GM23248 (cell line): ENCODE measurements at regions not wholly inside any gene's neighbourhood (a gene's known extent, or its start where the extent isn't known, plus 50 kb on each side); places are given as distances from the start of the nearest gene placed in this dataset.
A peak's percentile ranks its signal among the peaks of the same experiment; 100 is the strongest.

ENCODE experiments used
- DNase-seq: peaks from one replicate; pipeline ENCODE4 v3.0.0-alpha.2; 2015
- H2AFZ ChIP-seq: fragments of 200-600 bp; sonication (generic); 2 replicates; pipeline ENCODE4 v1.6.1; 2016; ENCODE audit warnings: antibody characterized with exemption
- H3F3A ChIP-seq: fragments of 200-600 bp; sonication (generic); 2 replicates; pipeline ENCODE4 v1.6.1; 2016; ENCODE audit warnings: mild to moderate bottlenecking, antibody characterized with exemption, mixed run types; ENCODE audit not compliant: insufficient read depth
- H3K27ac ChIP-seq: fragments of 200-600 bp; sonication (generic); 2 replicates; pipeline ENCODE4 v1.5.1; 2016; ENCODE audit warnings: mild to moderate bottlenecking
- H3K27me3 ChIP-seq: fragments of 200-600 bp; sonication (generic); replicated peaks from 2 replicates; pipeline ENCODE4 v1.6.1; 2016; ENCODE audit warnings: mild to moderate bottlenecking; ENCODE audit not compliant: insufficient read depth
- H3K36me3 ChIP-seq: fragments of 200-600 bp; sonication (generic); 2 replicates; pipeline ENCODE4 v1.6.1; 2016; ENCODE audit warnings: low read depth, mild to moderate bottlenecking
- H3K4me1 ChIP-seq: fragments of 200-600 bp; sonication (generic); 2 replicates; pipeline ENCODE4 v1.6.1; 2016; ENCODE audit warnings: mild to moderate bottlenecking; ENCODE audit not compliant: insufficient read depth
- H3K4me2 ChIP-seq: fragments of 200-600 bp; sonication (generic); one replicate; pipeline ENCODE4 v1.6.1; 2016; ENCODE audit warnings: mild to moderate bottlenecking; ENCODE audit not compliant: unreplicated experiment
- H3K4me3 ChIP-seq: fragments of 200-600 bp; sonication (generic); 2 replicates; pipeline ENCODE4 v1.5.1; 2016; ENCODE audit warnings: mild to moderate bottlenecking
- H3K79me2 ChIP-seq: fragments of 200-600 bp; sonication (generic); 2 replicates; pipeline ENCODE4 v1.6.1; 2016; ENCODE audit warnings: mild to moderate bottlenecking; ENCODE audit not compliant: insufficient read depth
- H3K9ac ChIP-seq: fragments of 200-600 bp; sonication (generic); 2 replicates; pipeline ENCODE4 v1.6.1; 2016; ENCODE audit warnings: mild to moderate bottlenecking
- H3K9me2 ChIP-seq: fragments of 200-600 bp; sonication (generic); 2 replicates; pipeline ENCODE4 v1.6.1; 2016; ENCODE audit warnings: mixed run types, mild to moderate bottlenecking, moderate library complexity; ENCODE audit not compliant: insufficient read depth
- H3K9me3 ChIP-seq: fragments of 200-600 bp; sonication (generic); one replicate; pipeline ENCODE4 v1.6.1; 2017; ENCODE audit warnings: low read depth
- H4K20me1 ChIP-seq: fragments of 200-600 bp; sonication (generic); 2 replicates; pipeline ENCODE4 v1.6.0; 2016; ENCODE audit not compliant: insufficient read depth
- EZH2 ChIP-seq: fragments of 200-600 bp; sonication (generic); IDR thresholded peaks from 2 replicates; pipeline ENCODE4 v1.6.1; 2018; ENCODE audit warnings: antibody characterized with exemption, mild to moderate bottlenecking; ENCODE audit not compliant: insufficient read depth, poor library complexity, severe bottlenecking
- EZH2phosphoT487 ChIP-seq: fragments of 200-600 bp; sonication (generic); IDR thresholded peaks from 2 replicates; pipeline ENCODE4 v1.6.1; 2018; ENCODE audit warnings: antibody characterized with exemption, moderate library complexity, mild to moderate bottlenecking, low read depth; ENCODE audit not compliant: insufficient read depth
- WGBS, 2 experiments: methylation state at CpG; one replicate each; pipeline ENCODE4 v1.1.6; 2015 to 2017; ENCODE audit warnings: low lambda C conversion rate in 2 of 2, low coverage in 1 of 2; ENCODE audit errors: missing lambda C conversion rate in 2 of 2; 5-methylcytosine and 5-hydroxymethylcytosine counted together
- in situ Hi-C: fragments of 300-500 bp; cut with MboI; formaldehyde crosslinking; loops from 2 replicates; pipeline ENCODE4 v1.15.0; 2020

DNA sequence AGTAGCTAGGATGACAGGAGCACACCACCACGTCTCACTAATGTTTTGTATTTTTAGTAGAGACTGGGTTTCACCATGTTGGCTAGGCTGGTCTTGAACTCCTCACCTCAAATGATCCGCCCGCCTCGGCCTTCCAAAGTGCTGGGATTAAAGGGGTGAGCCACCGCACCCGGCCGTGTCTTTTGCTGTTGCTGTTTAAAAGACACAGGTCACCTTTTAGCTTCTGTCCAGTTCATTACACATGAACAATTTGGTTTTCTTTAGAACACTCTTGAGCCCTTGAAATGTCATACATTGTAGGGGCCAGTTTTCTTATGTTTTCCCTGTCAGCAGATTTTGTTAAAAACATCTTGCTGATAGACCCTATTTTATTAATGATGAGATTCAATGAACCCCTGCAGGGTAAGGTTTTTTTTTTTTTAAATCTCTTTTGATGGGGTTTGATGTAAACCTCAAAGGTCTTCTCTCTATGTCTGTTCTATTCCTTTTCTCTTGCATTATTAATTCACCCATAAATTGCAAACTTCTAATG is 61.0 kb upstream of the AGPS start:
- Histone ChIP-seq H3K27me3 (no peaks in the 10 kb centered on the region), H3K4me1 (peaks cover 25% of the 10 kb centered on the region), H3K4me3 (no peak overlapping the region), H3K9me2 (no peaks in the 10 kb centered on the region), H3K4me2 (peak overlapping the region; percentile 49), H4K20me1 (no peaks in the 10 kb centered on the region), H3K9me3 (no peaks in the 10 kb centered on the region), H3K36me3 (no peaks in the 10 kb centered on the region), H2AFZ (peak overlapping the region; percentile 94; the same call in 1 of the 2 replicates), H3K79me2 (no peaks in the 10 kb centered on the region), H3K27ac (peak overlapping the region; percentile 53), H3K9ac (peak overlapping the region; percentile 59), H3F3A (peaks cover 17% of the 10 kb centered on the region; the same call in 1 of the 2 replicates)
- TF ChIP-seq EZH2phosphoT487 (no peak), EZH2 (no peak)
- WGBS, 2 experiments: 80 to 81% methylated on average over 7 of the region's 7 CpGs
- in situ Hi-C loops: loop anchor here (10.0 kb wide), 1 partner anchor 83 kb away; no protein-coding TSS in a partner anchor
- DNase-seq: no peak

DNA sequence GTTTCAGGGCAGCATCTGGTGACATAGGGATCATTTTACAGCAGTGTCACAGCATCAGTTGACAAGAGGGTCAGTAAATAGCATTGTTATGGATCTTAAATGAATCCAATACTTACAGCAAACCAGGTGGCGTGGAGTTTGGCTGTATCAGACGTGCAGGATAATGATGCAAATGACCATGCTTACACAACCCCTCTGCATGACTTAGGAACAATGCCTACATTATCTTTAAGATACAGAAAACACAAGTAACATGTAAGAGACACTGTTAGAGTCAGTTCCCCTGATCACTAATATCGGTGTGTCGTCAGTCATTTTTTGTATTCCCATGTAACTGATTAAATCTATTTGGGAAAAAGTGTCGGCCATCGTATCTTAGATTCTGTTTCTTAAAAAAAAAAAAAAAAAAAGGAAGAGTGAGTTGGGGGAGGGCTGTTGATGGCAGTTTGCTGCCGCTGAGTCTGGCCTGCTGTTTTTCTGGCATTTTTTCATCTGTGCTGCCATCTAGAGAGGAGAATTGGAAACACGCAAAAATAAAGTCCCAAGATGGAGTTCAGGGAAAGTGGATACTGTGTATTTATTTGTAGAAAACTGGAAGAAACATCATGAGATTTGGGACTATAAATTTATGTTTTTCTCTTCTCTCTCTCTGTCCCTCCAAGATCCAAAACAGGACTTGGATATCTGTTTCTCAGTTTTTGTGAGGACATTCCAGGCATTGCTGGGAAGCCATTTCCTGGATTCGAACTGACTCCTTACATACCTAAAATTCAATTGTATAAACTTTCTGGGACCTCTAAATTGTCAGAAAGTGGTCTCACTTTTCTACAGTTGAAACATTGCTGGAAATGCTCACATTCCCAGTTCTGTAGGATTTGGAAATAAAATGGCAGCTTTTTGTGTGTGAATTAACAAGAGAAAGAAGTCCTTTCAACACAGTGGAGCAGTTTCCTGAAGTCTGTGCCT is 60.3 kb upstream of the AGPS start:
- peak overlapping the region; percentile 94 for H2AFZ ChIP-seq
- WGBS, 2 experiments: 20 to 25% methylated on average over 9 of the region's 9 CpGs
- H3K27ac ChIP-seq: peak overlapping the region; percentile 53
- H3K9me3 ChIP-seq: no peaks in the 10 kb centered on the region
- peak overlapping the region; percentile 49 for H3K4me2 ChIP-seq
- H3K9me2 ChIP-seq: no peaks in the 10 kb centered on the region
- peaks cover 26% of the 10 kb centered on the region for H3K4me1 ChIP-seq
- no peaks in the 10 kb centered on the region for H3K36me3 ChIP-seq
- no peaks in the 10 kb centered on the region for H4K20me1 ChIP-seq
- 0 out of 2 replicates have a peak overlapping the region, but pooled peaks have one; percentile 13 for H3K4me3 ChIP-seq
- peaks cover 11% of the 10 kb centered on the region; the same call in 1 of the 2 replicates for H3F3A ChIP-seq
- in situ Hi-C loops: loop anchor here (10.0 kb wide), 1 partner anchor 82 kb away; no protein-coding TSS in a partner anchor
- no peaks in the 10 kb centered on the region for H3K79me2 ChIP-seq
- H3K9ac ChIP-seq: peak overlapping the region; percentile 59
- TF ChIP-seq EZH2phosphoT487 (no peak), EZH2 (no peak)
- DNase-seq: peak; percentile 87
- H3K27me3 ChIP-seq: no peaks in the 10 kb centered on the region

DNA sequence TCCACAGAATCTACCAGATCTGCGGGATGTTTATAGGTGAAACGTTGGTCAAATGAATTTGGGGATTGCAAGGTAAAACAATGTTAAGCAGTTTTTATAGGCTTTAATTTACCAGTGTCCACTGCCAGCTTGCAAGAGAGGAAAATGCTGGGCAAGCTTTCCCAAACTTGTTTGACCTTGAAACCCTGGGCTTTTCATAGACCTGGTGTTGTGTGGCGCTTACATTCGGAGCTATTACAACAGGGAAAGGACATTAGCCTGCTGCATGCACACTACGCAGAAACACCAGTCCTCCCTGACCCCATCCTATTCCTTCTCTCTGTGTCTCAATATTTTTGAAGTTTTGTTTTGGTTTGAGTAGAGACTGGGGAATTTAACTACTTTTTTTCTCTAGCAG is 59.6 kb upstream of the AGPS start:
- H3K27ac ChIP-seq: peak overlapping the region; percentile 53
- no peak overlapping the region for H3K4me2 ChIP-seq
- H3K4me1 ChIP-seq: peaks cover 33% of the 10 kb centered on the region
- in situ Hi-C loops: loop anchor here (10.0 kb wide), 1 partner anchor 82 kb away; no protein-coding TSS in a partner anchor
- H3F3A ChIP-seq: peaks cover 11% of the 10 kb centered on the region; the same call in 1 of the 2 replicates
- TF ChIP-seq EZH2 (no peak), EZH2phosphoT487 (no peak)
- no peaks in the 10 kb centered on the region for H3K36me3 ChIP-seq
- no peak for DNase-seq
- H2AFZ ChIP-seq: peak overlapping the region; percentile 94
- no peaks in the 10 kb centered on the region for H3K27me3 ChIP-seq
- WGBS, 2 experiments: 39 to 44% methylated on average over 5 of the region's 5 CpGs
- no peak overlapping the region for H3K4me3 ChIP-seq
- peak overlapping the region; percentile 59 for H3K9ac ChIP-seq
- no peaks in the 10 kb centered on the region for H3K9me3 ChIP-seq
- H3K79me2 ChIP-seq: no peaks in the 10 kb centered on the region
- H4K20me1 ChIP-seq: no peaks in the 10 kb centered on the region
- no peaks in the 10 kb centered on the region for H3K9me2 ChIP-seq

DNA sequence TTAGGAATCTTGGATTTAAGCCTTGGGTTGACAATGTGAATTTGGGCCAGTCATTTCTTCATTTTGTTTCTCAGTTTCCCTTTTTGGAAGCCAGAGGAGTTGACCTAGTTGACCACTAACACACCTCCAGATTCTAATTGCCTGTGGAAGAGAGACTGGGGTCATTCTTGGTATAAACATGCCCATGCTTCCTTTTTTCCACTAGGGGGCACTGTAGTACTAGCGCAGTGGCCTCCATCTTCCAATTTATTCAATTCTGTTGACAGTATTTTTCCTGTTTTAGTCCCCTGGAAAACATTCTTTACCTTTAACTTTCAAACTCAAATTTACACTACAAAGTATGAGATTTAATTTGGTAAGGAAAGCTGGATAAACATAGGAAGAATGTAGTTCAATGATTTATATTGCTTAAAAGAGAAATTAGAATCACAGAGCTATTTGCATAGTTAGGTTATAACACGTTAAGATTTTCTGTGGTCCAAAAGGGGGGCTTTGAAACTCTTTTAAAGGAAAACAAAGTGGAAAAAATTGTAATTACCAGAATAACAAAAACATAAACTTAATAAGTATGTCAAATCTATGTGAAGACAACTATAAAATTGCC is 57.5 kb upstream of the AGPS start:
- Histone ChIP-seq H3K79me2 (no peaks in the 10 kb centered on the region), H3K4me2 (no peak overlapping the region), H3F3A (peaks cover 11% of the 10 kb centered on the region; the same call in 1 of the 2 replicates), H3K9me2 (no peaks in the 10 kb centered on the region), H3K4me3 (no peak overlapping the region), H3K27me3 (no peaks in the 10 kb centered on the region), H2AFZ (no peak overlapping the region), H3K9me3 (no peaks in the 10 kb centered on the region), H3K36me3 (no peaks in the 10 kb centered on the region), H3K9ac (no peak overlapping the region), H3K27ac (no peak overlapping the region), H3K4me1 (peaks cover 41% of the 10 kb centered on the region), H4K20me1 (no peaks in the 10 kb centered on the region)
- in situ Hi-C loops: loop anchor here (10.0 kb wide), 1 partner anchor 80 kb away; no protein-coding TSS in a partner anchor
- TF ChIP-seq EZH2phosphoT487: no peak
- TF ChIP-seq EZH2: no peak
- WGBS, 2 experiments: 29 to 35% methylated on average over 2 of the region's 2 CpGs
- DNase-seq: peak; percentile 75
